ENCODE measurements at regions not wholly inside any gene's neighbourhood (a gene's known extent, or its start where the extent isn't known, plus 50 kb on each side); places are given as distances from the start of the nearest gene placed in this dataset.

- Histone ChIP-seq H3K27me3 (ENCODE audit: control insufficient read depth, insufficient read depth, low read length) (peaks cover 2% of the 10 kb centered on the region), H3K27ac (ENCODE audit: insufficient read depth, low read length, poor library complexity, severe bottlenecking) (no peak overlapping the region), H3K4me1 (ENCODE audit: control insufficient read depth, insufficient read depth, low read length, poor library complexity, severe bottlenecking) (no peaks in the 10 kb centered on the region), H3K36me3 (ENCODE audit: control insufficient read depth, insufficient read depth, low read length) (no peaks in the 10 kb centered on the region), H3K9me3 (ENCODE audit: control insufficient read depth in 2 of 2, low read length in 2 of 2) (no peaks in the 10 kb centered on the region), H3K4me3 (ENCODE audit: low read depth, low read length) (no peak overlapping the region)
- no peaks in the 10 kb centered on the region for H3K36me3 Mint-ChIP-seq
- no peak for ATAC-seq (ENCODE audit: low read depth in 2 of 2)
- no peak overlapping the region for H3K27ac Mint-ChIP-seq
- H3K27me3 Mint-ChIP-seq = peaks cover 17% of the 10 kb centered on the region
- no peak overlapping the region for H3K4me3 Mint-ChIP-seq
- no peak for DNase-seq
- H3K4me1 Mint-ChIP-seq = no peaks in the 10 kb centered on the region
- H3K9me3 Mint-ChIP-seq = peaks cover 0 to 1% (median 0%) of the 10 kb centered on the region in 7 donors
These were observed 200.3 kb downstream of the CYLD start for GRCh38 chr16:50942143-50942542.

- H3K4me3 ChIP-seq (ENCODE audit: low read depth, low read length) = no peak overlapping the region
- no peaks in the 10 kb centered on the region for H3K4me1 ChIP-seq (ENCODE audit: control insufficient read depth, insufficient read depth, low read length, poor library complexity, severe bottlenecking)
- ATAC-seq (ENCODE audit: low read depth in 2 of 2) = no peak
- H3K36me3 ChIP-seq (ENCODE audit: control insufficient read depth, insufficient read depth, low read length) = no peaks in the 10 kb centered on the region
- no peak overlapping the region for H3K27ac ChIP-seq (ENCODE audit: insufficient read depth, low read length, poor library complexity, severe bottlenecking)
- Mint-ChIP-seq H3K27ac (no peak overlapping the region), H3K4me1 (no peaks in the 10 kb centered on the region), H3K9me3 (peaks cover 0 to 1% (median 0%) of the 10 kb centered on the region in 7 donors), H3K4me3 (no peak overlapping the region), H3K36me3 (no peaks in the 10 kb centered on the region), H3K27me3 (peaks cover 18% of the 10 kb centered on the region)
- DNase-seq = no peak
- H3K27me3 ChIP-seq (ENCODE audit: control insufficient read depth, insufficient read depth, low read length) = peaks cover 2% of the 10 kb centered on the region
- H3K9me3 ChIP-seq (ENCODE audit: control insufficient read depth in 2 of 2, low read length in 2 of 2) = no peaks in the 10 kb centered on the region
These were observed 199.8 kb downstream of the CYLD start for GRCh38 chr16:50941681-50942080.

GRCh38 chr16:50940275-50940854 is 198.5 kb downstream of the CYLD start:
- Histone ChIP-seq H3K4me3 (ENCODE audit: low read depth, low read length) (no peak overlapping the region), H3K27ac (ENCODE audit: insufficient read depth, low read length, poor library complexity, severe bottlenecking) (no peak overlapping the region), H3K27me3 (ENCODE audit: control insufficient read depth, insufficient read depth, low read length) (peaks cover 2% of the 10 kb centered on the region), H3K9me3 (ENCODE audit: control insufficient read depth in 2 of 2, low read length in 2 of 2) (no peaks in the 10 kb centered on the region), H3K4me1 (ENCODE audit: control insufficient read depth, insufficient read depth, low read length, poor library complexity, severe bottlenecking) (no peaks in the 10 kb centered on the region), H3K36me3 (ENCODE audit: control insufficient read depth, insufficient read depth, low read length) (no peaks in the 10 kb centered on the region)
- ATAC-seq (ENCODE audit: low read depth in 2 of 2) (no peak), DNase-seq (no peak)
- Mint-ChIP-seq H3K9me3 (peaks cover 0 to 1% (median 0%) of the 10 kb centered on the region in 7 donors), H3K27ac (no peak overlapping the region), H3K27me3 (peaks cover 12% of the 10 kb centered on the region), H3K4me1 (no peaks in the 10 kb centered on the region), H3K4me3 (no peak overlapping the region), H3K36me3 (no peaks in the 10 kb centered on the region)

- Mint-ChIP-seq H3K4me3 (no peak overlapping the region), H3K4me1 (no peaks in the 10 kb centered on the region), H3K27me3 (peaks cover 10% of the 10 kb centered on the region), H3K27ac (no peak overlapping the region), H3K36me3 (no peaks in the 10 kb centered on the region), H3K9me3 (peaks cover 0 to 2% (median 0%) of the 10 kb centered on the region in 7 donors)
- Histone ChIP-seq H3K36me3 (ENCODE audit: control insufficient read depth, insufficient read depth, low read length) (no peaks in the 10 kb centered on the region), H3K27ac (ENCODE audit: insufficient read depth, low read length, poor library complexity, severe bottlenecking) (no peak overlapping the region), H3K4me1 (ENCODE audit: control insufficient read depth, insufficient read depth, low read length, poor library complexity, severe bottlenecking) (no peaks in the 10 kb centered on the region), H3K9me3 (ENCODE audit: control insufficient read depth in 2 of 2, low read length in 2 of 2) (no peaks in the 10 kb centered on the region), H3K4me3 (ENCODE audit: low read depth, low read length) (no peak overlapping the region), H3K27me3 (ENCODE audit: control insufficient read depth, insufficient read depth, low read length) (peaks cover 2% of the 10 kb centered on the region)
- DNase-seq (no peak), ATAC-seq (ENCODE audit: low read depth in 2 of 2) (no peak)
These were observed 197.5 kb downstream of the CYLD start for GRCh38 chr16:50939356-50939755.

- no peaks in the 10 kb centered on the region for H3K4me1 ChIP-seq (ENCODE audit: control insufficient read depth, insufficient read depth, low read length, poor library complexity, severe bottlenecking)
These were observed 197.0 kb downstream of the CYLD start for GRCh38 chr16:50938932-50939331.

GRCh38 chr16:50933262-50933661 is 191.4 kb downstream of the CYLD start:
- Histone ChIP-seq H3K9me3 (ENCODE audit: control insufficient read depth in 2 of 2, low read length in 2 of 2) (no peaks in the 10 kb centered on the region), H3K4me1 (ENCODE audit: control insufficient read depth, insufficient read depth, low read length, poor library complexity, severe bottlenecking) (no peaks in the 10 kb centered on the region), H3K27me3 (ENCODE audit: control insufficient read depth, insufficient read depth, low read length) (peaks cover 3% of the 10 kb centered on the region), H3K27ac (ENCODE audit: insufficient read depth, low read length, poor library complexity, severe bottlenecking) (no peak overlapping the region), H3K36me3 (ENCODE audit: control insufficient read depth, insufficient read depth, low read length) (no peaks in the 10 kb centered on the region), H3K4me3 (ENCODE audit: low read depth, low read length) (no peak overlapping the region)
- H3K36me3 Mint-ChIP-seq = no peaks in the 10 kb centered on the region
- DNase-seq (no peak), ATAC-seq (ENCODE audit: low read depth in 2 of 2) (no peak)
- peaks cover 6% of the 10 kb centered on the region for H3K27me3 Mint-ChIP-seq
- H3K27ac Mint-ChIP-seq = no peak overlapping the region
- H3K4me3 Mint-ChIP-seq = no peak overlapping the region
- peaks cover 0 to 6% (median 0%) of the 10 kb centered on the region in 7 donors for H3K9me3 Mint-ChIP-seq
- no peaks in the 10 kb centered on the region for H3K4me1 Mint-ChIP-seq

More at GRCh38 chr16:50938932-50939331, 197.0 kb downstream of the CYLD start:
- peaks cover 1% of the 10 kb centered on the region for H3K27me3 ChIP-seq (ENCODE audit: control insufficient read depth, insufficient read depth, low read length)
- Mint-ChIP-seq H3K4me3 (no peak overlapping the region), H3K27me3 (peaks cover 10% of the 10 kb centered on the region), H3K36me3 (no peaks in the 10 kb centered on the region), H3K4me1 (no peaks in the 10 kb centered on the region), H3K27ac (no peak overlapping the region), H3K9me3 (peaks cover 0 to 2% (median 0%) of the 10 kb centered on the region in 7 donors)
- no peaks in the 10 kb centered on the region for H3K36me3 ChIP-seq (ENCODE audit: control insufficient read depth, insufficient read depth, low read length)
- no peaks in the 10 kb centered on the region for H3K9me3 ChIP-seq (ENCODE audit: control insufficient read depth in 2 of 2, low read length in 2 of 2)
- H3K27ac ChIP-seq (ENCODE audit: insufficient read depth, low read length, poor library complexity, severe bottlenecking) = no peak overlapping the region
- ATAC-seq (ENCODE audit: low read depth in 2 of 2) = no peak
- DNase-seq = no peak
- no peak overlapping the region for H3K4me3 ChIP-seq (ENCODE audit: low read depth, low read length)

- Mint-ChIP-seq H3K36me3 (no peaks in the 10 kb centered on the region), H3K4me1 (no peaks in the 10 kb centered on the region), H3K27ac (peak overlapping the region in 1 of 3 donors; percentile 83), H3K9me3 (peaks cover 0 to 6% (median 0%) of the 10 kb centered on the region in 7 donors), H3K4me3 (no peak overlapping the region), H3K27me3 (peaks cover 3% of the 10 kb centered on the region)
- DNase-seq (no peak), ATAC-seq (ENCODE audit: low read depth in 2 of 2) (no peak)
- no peak overlapping the region for H3K4me3 ChIP-seq (ENCODE audit: low read depth, low read length)
- H3K27me3 ChIP-seq (ENCODE audit: control insufficient read depth, insufficient read depth, low read length) = peaks cover 3% of the 10 kb centered on the region
- no peaks in the 10 kb centered on the region for H3K4me1 ChIP-seq (ENCODE audit: control insufficient read depth, insufficient read depth, low read length, poor library complexity, severe bottlenecking)
- no peaks in the 10 kb centered on the region for H3K36me3 ChIP-seq (ENCODE audit: control insufficient read depth, insufficient read depth, low read length)
- H3K9me3 ChIP-seq (ENCODE audit: control insufficient read depth in 2 of 2, low read length in 2 of 2) = no peaks in the 10 kb centered on the region
- no peak overlapping the region for H3K27ac ChIP-seq (ENCODE audit: insufficient read depth, low read length, poor library complexity, severe bottlenecking)
These were observed 190.6 kb downstream of the CYLD start for GRCh38 chr16:50932348-50932935.

GRCh38 chr16:50928065-50928464 is 186.2 kb downstream of the CYLD start:
- Mint-ChIP-seq H3K27ac (no peak overlapping the region), H3K9me3 (peaks cover 0 to 4% (median 0%) of the 10 kb centered on the region in 7 donors), H3K4me3 (no peak overlapping the region), H3K4me1 (no peaks in the 10 kb centered on the region), H3K36me3 (no peaks in the 10 kb centered on the region), H3K27me3 (peaks cover 4% of the 10 kb centered on the region)
- Histone ChIP-seq H3K27ac (ENCODE audit: insufficient read depth, low read length, poor library complexity, severe bottlenecking) (no peak overlapping the region), H3K9me3 (ENCODE audit: control insufficient read depth in 2 of 2, low read length in 2 of 2) (no peaks in the 10 kb centered on the region), H3K4me3 (ENCODE audit: low read depth, low read length) (no peak overlapping the region), H3K36me3 (ENCODE audit: control insufficient read depth, insufficient read depth, low read length) (no peaks in the 10 kb centered on the region), H3K4me1 (ENCODE audit: control insufficient read depth, insufficient read depth, low read length, poor library complexity, severe bottlenecking) (no peaks in the 10 kb centered on the region), H3K27me3 (ENCODE audit: control insufficient read depth, insufficient read depth, low read length) (peaks cover 3% of the 10 kb centered on the region)
- no peak for DNase-seq
- no peak for ATAC-seq (ENCODE audit: low read depth in 2 of 2)

Data from CD4-positive, CD25-positive, alpha-beta regulatory T cell (primary cell).